H9 (cell line): ENCODE measurements at regions not wholly inside any gene's neighbourhood (a gene's known extent, or its start where the extent isn't known, plus 50 kb on each side); places are given as distances from the start of the nearest gene placed in this dataset.

ENCODE experiments used
- DNase-seq: peaks from one replicate; pipeline ENCODE4 v3.0.0-alpha.2; 2017
- H2AFZ ChIP-seq: one replicate; pipeline ENCODE4 v1.6.1; 2013; ENCODE audit warnings: mild to moderate bottlenecking, low read length, control low read depth, moderate library complexity
- H2AK5ac ChIP-seq: 2 replicates; pipeline ENCODE4 v1.6.1; 2013; ENCODE audit warnings: low read length, control low read depth, mixed read lengths; ENCODE audit not compliant: insufficient read length
- H2BK120ac ChIP-seq: one replicate; pipeline ENCODE4 v1.6.1; 2013; ENCODE audit warnings: low read depth, mild to moderate bottlenecking, low read length, control low read depth, inconsistent platforms; ENCODE audit not compliant: poor library complexity, severe bottlenecking
- H2BK12ac ChIP-seq: 2 replicates; pipeline ENCODE4 v1.6.1; 2013; ENCODE audit warnings: low read length, control low read depth, mixed read lengths, low read depth; ENCODE audit not compliant: insufficient read length
- H2BK15ac ChIP-seq: 2 replicates; pipeline ENCODE4 v1.6.1; 2013; ENCODE audit warnings: low read depth, low read length, control low read depth
- H2BK20ac ChIP-seq: one replicate; pipeline ENCODE4 v1.6.1; 2013; ENCODE audit warnings: low read depth, mild to moderate bottlenecking, low read length, control low read depth, inconsistent platforms; ENCODE audit not compliant: poor library complexity, severe bottlenecking
- H2BK5ac ChIP-seq: 2 replicates; pipeline ENCODE4 v1.6.1; 2013; ENCODE audit warnings: low read length, control low read depth, mixed read lengths; ENCODE audit not compliant: insufficient read length
- H3K14ac ChIP-seq: 2 replicates; pipeline ENCODE4 v1.6.1; 2013; ENCODE audit warnings: low read length, control low read depth; ENCODE audit not compliant: insufficient read depth
- H3K18ac ChIP-seq: 2 replicates; pipeline ENCODE4 v1.6.1; 2013; ENCODE audit warnings: low read depth, mild to moderate bottlenecking, mixed read lengths, low read length, control low read depth; ENCODE audit not compliant: insufficient read length
- H3K23ac ChIP-seq: 2 replicates; pipeline ENCODE4 v1.6.1; 2013; ENCODE audit warnings: low read length, control low read depth, mixed read lengths, low read depth; ENCODE audit not compliant: insufficient read length
- H3K23me2 ChIP-seq: 2 replicates; pipeline ENCODE4 v1.6.1; 2013; ENCODE audit warnings: low read depth, mild to moderate bottlenecking, mixed read lengths, low read length, control low read depth; ENCODE audit not compliant: insufficient read length, poor library complexity, severe bottlenecking
- H3K27ac ChIP-seq: 2 replicates; pipeline ENCODE4 v1.5.1; 2013; ENCODE audit warnings: low read length, control low read depth, mixed read lengths, low read depth; ENCODE audit not compliant: insufficient read length
- H3K27me3 ChIP-seq: 2 replicates; pipeline ENCODE4 v1.6.1; 2013; ENCODE audit warnings: low read length, control low read depth, inconsistent platforms; ENCODE audit not compliant: insufficient read depth
- H3K4ac ChIP-seq: 2 replicates; pipeline ENCODE4 v1.6.1; 2013; ENCODE audit warnings: low read depth, mild to moderate bottlenecking, control low read depth, inconsistent platforms, low read length, moderate library complexity
- H3K4me1 ChIP-seq: 2 replicates; pipeline ENCODE4 v1.6.1; 2013; ENCODE audit warnings: low read length, control low read depth, inconsistent platforms; ENCODE audit not compliant: insufficient read depth
- H3K4me2 ChIP-seq: 2 replicates; pipeline ENCODE4 v1.6.1; 2013; ENCODE audit warnings: low read length, control low read depth, mixed read lengths; ENCODE audit not compliant: insufficient read length, insufficient read depth
- H3K56ac ChIP-seq: 2 replicates; pipeline ENCODE4 v1.6.1; 2013; ENCODE audit warnings: low read depth, mild to moderate bottlenecking, mixed read lengths, low read length, control low read depth; ENCODE audit not compliant: insufficient read length
- H3K79me1 ChIP-seq: 2 replicates; pipeline ENCODE4 v1.6.1; 2013; ENCODE audit warnings: low read depth, mild to moderate bottlenecking, moderate library complexity, low read length, control low read depth, inconsistent platforms; ENCODE audit not compliant: insufficient read depth, poor library complexity, severe bottlenecking
- H3K79me2 ChIP-seq: 2 replicates; pipeline ENCODE4 v1.6.1; 2013; ENCODE audit warnings: low read length, control low read depth, inconsistent platforms; ENCODE audit not compliant: insufficient read depth
- H3K9ac ChIP-seq: 2 replicates; pipeline ENCODE4 v1.6.1; 2013; ENCODE audit warnings: low read length, control low read depth, mixed read lengths; ENCODE audit not compliant: insufficient read length; ENCODE audit errors: extremely low read depth
- H3K9me3 ChIP-seq: one replicate; pipeline ENCODE4 v1.6.1; 2013; ENCODE audit warnings: low read depth, low read length, inconsistent platforms; ENCODE audit not compliant: control insufficient read depth
- H3T11ph ChIP-seq: one replicate; pipeline ENCODE4 v1.6.1; 2013; ENCODE audit warnings: mild to moderate bottlenecking, low read length, control low read depth, inconsistent platforms
- H4K20me1 ChIP-seq: one replicate; pipeline ENCODE4 v1.6.1; 2013; ENCODE audit not compliant: control insufficient read depth, insufficient read length, insufficient read depth
- H4K5ac ChIP-seq: 2 replicates; pipeline ENCODE4 v1.6.1; 2013; ENCODE audit warnings: low read depth, mild to moderate bottlenecking, mixed read lengths, low read length, control low read depth; ENCODE audit not compliant: insufficient read length
- H4K8ac ChIP-seq: replicated peaks from 2 replicates; pipeline ENCODE4 v1.6.1; 2013; ENCODE audit warnings: low read length, control low read depth, mixed read lengths, low read depth; ENCODE audit not compliant: insufficient read length
- H4K91ac ChIP-seq: 2 replicates; pipeline ENCODE4 v1.6.1; 2013; ENCODE audit warnings: low read depth, mild to moderate bottlenecking, moderate library complexity, mixed read lengths, low read length, control low read depth; ENCODE audit not compliant: insufficient read length
- H3K27ac Mint-ChIP-seq, 3 experiments: 2 replicates in 2 of 3; 3 replicates in 1 of 3; pipeline ENCODE4 v1.8.0; 2020 to 2021; ENCODE audit warnings: mixed read lengths in 3 of 3, mild to moderate bottlenecking in 1 of 3, moderate library complexity in 1 of 3
- H3K27me3 Mint-ChIP-seq: 2 replicates; pipeline ENCODE4 v1.8.0; 2021; ENCODE audit warnings: low read depth, mild to moderate bottlenecking, moderate library complexity, mixed read lengths
- H3K36me3 Mint-ChIP-seq, 3 experiments: 2 replicates in 2 of 3; 3 replicates in 1 of 3; pipeline ENCODE4 v1.8.0; 2020 to 2021; ENCODE audit warnings: low read depth in 3 of 3, mixed read lengths in 3 of 3; ENCODE audit not compliant: insufficient read depth in 1 of 3
- H3K4me1 Mint-ChIP-seq, 2 experiments: 2 replicates each; pipeline ENCODE4 v1.8.0; 2020; ENCODE audit warnings: mixed read lengths in 2 of 2
- H3K4me3 Mint-ChIP-seq, 2 experiments: 2 replicates in 1 of 2; 3 replicates in 1 of 2; pipeline ENCODE4 v1.8.0; 2020 to 2021; ENCODE audit warnings: mild to moderate bottlenecking in 2 of 2, mixed read lengths in 2 of 2, moderate library complexity in 1 of 2
- H3K9me3 Mint-ChIP-seq, 2 experiments: 2 replicates in 1 of 2; 3 replicates in 1 of 2; pipeline ENCODE4 v1.8.0; 2020; ENCODE audit warnings: mild to moderate bottlenecking in 2 of 2, mixed read lengths in 2 of 2, moderate library complexity in 1 of 2
- CTCF ChIP-seq: fragments of 200-600 bp; sonication (generic); conservative IDR thresholded peaks from 3 replicates; pipeline ENCODE4 v1.8.0; 2021; ENCODE audit warnings: antibody characterized with exemption, mild to moderate bottlenecking
- WGBS: extraction: QIAGEN DNeasy Blood & Tissue Kit; methylation state at CpG from one replicate; pipeline ENCODE4 v1.1.7; 2013; ENCODE audit warnings: missing lambda C conversion rate, low lambda C conversion rate, mixed read lengths; ENCODE audit not compliant: insufficient read length; ENCODE audit errors: extremely low coverage; 5-methylcytosine and 5-hydroxymethylcytosine counted together

GRCh38 chr1:109824349-109825115, 60.8 kb upstream of the EPS8L3 start:
- H3K56ac ChIP-seq = no peak overlapping the region
- H3K23ac ChIP-seq = no peak overlapping the region
- no peak overlapping the region for H2BK12ac ChIP-seq
- H3K27me3 ChIP-seq = no peaks in the 10 kb centered on the region
- no peak overlapping the region for H3K27ac ChIP-seq
- no peak overlapping the region for H4K91ac ChIP-seq
- no peak overlapping the region for H3K4ac ChIP-seq
- no peak overlapping the region for H3K4me2 ChIP-seq
- no peak overlapping the region for H2AFZ ChIP-seq
- Mint-ChIP-seq H3K36me3 (no peaks in the 10 kb centered on the region), H3K27ac (peak overlapping the region; percentile 2 to 73 (median 67); a peak in 3 of 7 replicates), H3K4me3 (no peak overlapping the region; a peak in 1 of 5 replicates), H3K9me3 (no peaks in the 10 kb centered on the region), H3K4me1 (peaks cover 10 to 18% of the 10 kb centered on the region in 2 experiments), H3K27me3 (no peaks in the 10 kb centered on the region; the same call in 1 of the 2 replicates)
- no peaks in the 10 kb centered on the region for H3K9me3 ChIP-seq
- no peaks in the 10 kb centered on the region for H3K23me2 ChIP-seq
- H3K9ac ChIP-seq = no peak overlapping the region
- H3K79me1 ChIP-seq = no peaks in the 10 kb centered on the region
- H2BK15ac ChIP-seq = no peak overlapping the region
- peak overlapping the region; percentile 11 for H4K5ac ChIP-seq
- H2BK20ac ChIP-seq = no peak overlapping the region
- TF ChIP-seq CTCF = no peak
- peak overlapping the region; percentile 46 for H3K18ac ChIP-seq
- no peak overlapping the region for H3T11ph ChIP-seq
- H2BK5ac ChIP-seq = no peak overlapping the region
- H4K20me1 ChIP-seq = no peaks in the 10 kb centered on the region
- H3K79me2 ChIP-seq = no peaks in the 10 kb centered on the region
- no CpG with 5 or more reads among the region's 12 CpGs for WGBS
- H4K8ac ChIP-seq = no peak overlapping the region
- no peak overlapping the region for H2AK5ac ChIP-seq
- peak overlapping the region; percentile 34; the same call in 1 of the 2 replicates for H3K14ac ChIP-seq
- no peak for DNase-seq
- no peak overlapping the region for H2BK120ac ChIP-seq
- H3K4me1 ChIP-seq = no peaks in the 10 kb centered on the region
